Karpas-422 (cell line): ENCODE measurements at regions not wholly inside any gene's neighbourhood (a gene's known extent, or its start where the extent isn't known, plus 50 kb on each side); places are given as distances from the start of the nearest gene placed in this dataset.

Experiments
- DNase-seq: peaks from one replicate; pipeline ENCODE4 v3.0.0-alpha.2; 2015
- H2AFZ ChIP-seq: fragments of 200-600 bp; sonication (generic); 2 replicates; pipeline ENCODE4 v1.6.1; 2014; ENCODE audit warnings: antibody characterized with exemption, low read length, mixed read lengths
- H3K27ac ChIP-seq: fragments of 200-600 bp; sonication (generic); 2 replicates; pipeline ENCODE4 v1.5.1; 2014; ENCODE audit warnings: mild to moderate bottlenecking, low read length, moderate library complexity
- H3K27me3 ChIP-seq: fragments of 200-600 bp; sonication (generic); 2 replicates; pipeline ENCODE4 v1.6.1; 2014; ENCODE audit warnings: low read length, mixed read lengths
- H3K36me3 ChIP-seq: fragments of 200-600 bp; sonication (generic); 2 replicates; pipeline ENCODE4 v1.6.1; 2014; ENCODE audit warnings: low read length, mixed read lengths; ENCODE audit not compliant: insufficient read depth
- H3K4me1 ChIP-seq: fragments of 200-600 bp; sonication (generic); 2 replicates; pipeline ENCODE4 v1.6.1; 2014; ENCODE audit warnings: mild to moderate bottlenecking, low read length, mixed read lengths
- H3K4me2 ChIP-seq: fragments of 200-600 bp; sonication (generic); 2 replicates; pipeline ENCODE4 v1.6.1; 2014; ENCODE audit warnings: low read length, low read depth, mild to moderate bottlenecking; ENCODE audit not compliant: poor library complexity, severe bottlenecking
- H3K4me3 ChIP-seq: fragments of 200-600 bp; sonication (generic); 2 replicates; pipeline ENCODE4 v1.5.1; 2014; ENCODE audit warnings: mild to moderate bottlenecking, antibody characterized with exemption, low read length, mixed read lengths
- H3K79me2 ChIP-seq: fragments of 200-600 bp; sonication (generic); 2 replicates; pipeline ENCODE4 v1.6.1; 2014; ENCODE audit warnings: mild to moderate bottlenecking, low read length, mixed read lengths
- H3K9ac ChIP-seq: fragments of 200-600 bp; sonication (generic); 2 replicates; pipeline ENCODE4 v1.6.0; 2014; ENCODE audit warnings: low read length
- H3K9me2 ChIP-seq: fragments of 200-600 bp; sonication (generic), shearing (Covaris generic); replicated peaks from 2 replicates; pipeline ENCODE4 v1.6.0; 2014; ENCODE audit warnings: mild to moderate bottlenecking, low read length, moderate library complexity; ENCODE audit not compliant: insufficient read depth
- H3K9me3 ChIP-seq: fragments of 300-700, 200-600 bp; sonication (generic); 2 replicates; pipeline ENCODE4 v1.6.1; 2014; ENCODE audit warnings: low read length, mixed read lengths
- H4K20me1 ChIP-seq: fragments of 200-600 bp; sonication (generic); 2 replicates; pipeline ENCODE4 v1.6.1; 2014; ENCODE audit warnings: mild to moderate bottlenecking, antibody characterized with exemption, low read length, low read depth; ENCODE audit not compliant: insufficient read depth

GRCh38 chr5:74188351-74189105 is 452.0 kb downstream of the ENC1 start:
- no peak for DNase-seq

GRCh38 chr5:74187757-74188156 is 452.8 kb downstream of the ENC1 start:
- Histone ChIP-seq H3K79me2 (no peaks in the 10 kb centered on the region), H4K20me1 (no peaks in the 10 kb centered on the region), H3K9ac (no peak overlapping the region), H3K9me2 (no peaks in the 10 kb centered on the region), H3K4me1 (no peaks in the 10 kb centered on the region), H3K4me3 (no peak overlapping the region), H3K9me3 (no peaks in the 10 kb centered on the region), H3K27me3 (no peaks in the 10 kb centered on the region), H3K4me2 (no peak overlapping the region), H3K36me3 (no peaks in the 10 kb centered on the region), H3K27ac (no peak overlapping the region), H2AFZ (no peak overlapping the region)
- no peak for DNase-seq

More at GRCh38 chr5:74188351-74189105, 452.0 kb downstream of the ENC1 start:
- Histone ChIP-seq H3K36me3 (no peaks in the 10 kb centered on the region), H3K4me2 (no peak overlapping the region), H3K9me3 (no peaks in the 10 kb centered on the region), H3K9ac (no peak overlapping the region), H3K27ac (no peak overlapping the region), H3K79me2 (no peaks in the 10 kb centered on the region), H2AFZ (no peak overlapping the region), H3K9me2 (no peaks in the 10 kb centered on the region), H3K27me3 (no peaks in the 10 kb centered on the region), H3K4me1 (no peaks in the 10 kb centered on the region), H3K4me3 (no peak overlapping the region), H4K20me1 (no peaks in the 10 kb centered on the region)

- no peaks in the 10 kb centered on the region for H3K79me2 ChIP-seq
- H3K9me2 ChIP-seq, result no peaks in the 10 kb centered on the region
- no peak for DNase-seq
- H3K4me2 ChIP-seq, result no peak overlapping the region
- H3K27ac ChIP-seq, result no peak overlapping the region
- H3K9ac ChIP-seq, result no peak overlapping the region
- no peaks in the 10 kb centered on the region for H3K27me3 ChIP-seq
- no peak overlapping the region for H3K4me3 ChIP-seq
- no peaks in the 10 kb centered on the region for H3K36me3 ChIP-seq
- no peaks in the 10 kb centered on the region for H3K4me1 ChIP-seq
- H2AFZ ChIP-seq, result no peak overlapping the region
- no peaks in the 10 kb centered on the region for H3K9me3 ChIP-seq
- H4K20me1 ChIP-seq, result no peaks in the 10 kb centered on the region
Measured at GRCh38 chr5:74186356-74187315, 453.9 kb downstream of the ENC1 start.

- no peaks in the 10 kb centered on the region for H3K27me3 ChIP-seq
- DNase-seq, result no peak
Measured at GRCh38 chr5:74185599-74185998, 454.9 kb downstream of the ENC1 start.

GRCh38 chr5:74184649-74185048 is 455.9 kb downstream of the ENC1 start:
- Histone ChIP-seq H3K4me3 (no peak overlapping the region), H3K9me3 (no peaks in the 10 kb centered on the region), H3K9me2 (no peaks in the 10 kb centered on the region), H3K4me1 (no peaks in the 10 kb centered on the region), H2AFZ (no peak overlapping the region), H4K20me1 (no peaks in the 10 kb centered on the region), H3K9ac (no peak overlapping the region), H3K79me2 (no peaks in the 10 kb centered on the region), H3K4me2 (no peak overlapping the region), H3K36me3 (no peaks in the 10 kb centered on the region), H3K27ac (no peak overlapping the region), H3K27me3 (no peaks in the 10 kb centered on the region)
- no peak for DNase-seq

More at GRCh38 chr5:74185599-74185998, 454.9 kb downstream of the ENC1 start:
- H3K27ac ChIP-seq, result no peak overlapping the region
- H3K4me3 ChIP-seq, result no peak overlapping the region
- H3K4me1 ChIP-seq, result no peaks in the 10 kb centered on the region
- no peaks in the 10 kb centered on the region for H3K79me2 ChIP-seq
- no peak overlapping the region for H2AFZ ChIP-seq
- H3K36me3 ChIP-seq, result no peaks in the 10 kb centered on the region
- no peak overlapping the region for H3K4me2 ChIP-seq
- H3K9ac ChIP-seq, result no peak overlapping the region
- H3K9me3 ChIP-seq, result no peaks in the 10 kb centered on the region
- H3K9me2 ChIP-seq, result no peaks in the 10 kb centered on the region
- H4K20me1 ChIP-seq, result no peaks in the 10 kb centered on the region

GRCh38 chr5:74183041-74183440 is 457.5 kb downstream of the ENC1 start:
- Histone ChIP-seq H3K79me2 (no peaks in the 10 kb centered on the region), H3K9ac (no peak overlapping the region), H2AFZ (no peak overlapping the region), H3K9me2 (no peaks in the 10 kb centered on the region), H3K4me3 (no peak overlapping the region), H3K27me3 (no peaks in the 10 kb centered on the region), H3K4me2 (no peak overlapping the region), H3K36me3 (no peaks in the 10 kb centered on the region), H3K27ac (no peak overlapping the region), H3K4me1 (no peaks in the 10 kb centered on the region), H4K20me1 (no peaks in the 10 kb centered on the region), H3K9me3 (no peaks in the 10 kb centered on the region)
- DNase-seq, result no peak

GRCh38 chr5:74182603-74183002 is 457.9 kb downstream of the ENC1 start:
- Histone ChIP-seq H2AFZ (no peak overlapping the region), H4K20me1 (no peaks in the 10 kb centered on the region), H3K27me3 (no peaks in the 10 kb centered on the region), H3K4me3 (no peak overlapping the region), H3K27ac (no peak overlapping the region), H3K9me2 (no peaks in the 10 kb centered on the region), H3K9me3 (no peaks in the 10 kb centered on the region), H3K36me3 (no peaks in the 10 kb centered on the region), H3K79me2 (no peaks in the 10 kb centered on the region), H3K4me2 (no peak overlapping the region), H3K9ac (no peak overlapping the region), H3K4me1 (no peaks in the 10 kb centered on the region)
- no peak for DNase-seq

GRCh38 chr5:74179701-74180100 is 460.8 kb downstream of the ENC1 start:
- Histone ChIP-seq H2AFZ (no peak overlapping the region), H3K79me2 (no peaks in the 10 kb centered on the region), H4K20me1 (no peaks in the 10 kb centered on the region), H3K4me2 (no peak overlapping the region), H3K27ac (no peak overlapping the region), H3K9me2 (no peaks in the 10 kb centered on the region), H3K9me3 (no peaks in the 10 kb centered on the region), H3K9ac (no peak overlapping the region), H3K36me3 (no peaks in the 10 kb centered on the region), H3K4me1 (no peaks in the 10 kb centered on the region), H3K27me3 (no peaks in the 10 kb centered on the region), H3K4me3 (no peak overlapping the region)
- no peak for DNase-seq
